K562 (cell line): ENCODE measurements at regions not wholly inside any gene's neighbourhood (a gene's known extent, or its start where the extent isn't known, plus 50 kb on each side); places are given as distances from the start of the nearest gene placed in this dataset.

Experiments used
- ELF4 ChIP-seq: fragments of 450-650 bp; formaldehyde crosslinking; IDR thresholded peaks from 2 replicates; pipeline ENCODE4 v1.4.0; 2022; ENCODE audit warnings: missing genetic modification characterization
- HDAC6 ChIP-seq: IDR thresholded peaks from 2 replicates; pipeline ENCODE4 v1.6.1; 2012; ENCODE audit warnings: low read depth, mild to moderate bottlenecking, control low read depth, inconsistent platforms, low read length, moderate library complexity
- MCM2 ChIP-seq: fragments of 450-650 bp; IDR thresholded peaks from 2 replicates; pipeline ENCODE4 v1.6.1; 2017; ENCODE audit warnings: low read depth, mild to moderate bottlenecking
- NCOR1 ChIP-seq: fragments of 450-650 bp; IDR thresholded peaks from 2 replicates; pipeline ENCODE4 v1.6.1; 2016; ENCODE audit warnings: mild to moderate bottlenecking, moderate library complexity
- OTX1 ChIP-seq: fragments of 450-650 bp; formaldehyde crosslinking; IDR thresholded peaks from 2 replicates; pipeline ENCODE4 v1.4.0; 2022; ENCODE audit warnings: mild to moderate bottlenecking
- PRMT5 ChIP-seq: sonication (generic); formaldehyde crosslinking; IDR thresholded peaks from 2 replicates; pipeline ENCODE4 v1.5.0; 2020; ENCODE audit warnings: missing genetic modification reagents
- RBM34 ChIP-seq: fragments of 200-400 bp; formaldehyde crosslinking; IDR thresholded peaks from 2 replicates; pipeline ENCODE4 v1.6.1; 2018; ENCODE audit warnings: low read length, borderline replicate concordance; ENCODE audit not compliant: insufficient read depth
- SREBF1 ChIP-seq: fragments of 150-350 bp; IDR thresholded peaks from 2 replicates; pipeline ENCODE4 v1.6.1; 2014; ENCODE audit warnings: antibody characterized with exemption, low read depth, low read length, borderline replicate concordance
- SUPT5H ChIP-seq: fragments of 450-650 bp; IDR thresholded peaks from 2 replicates; pipeline ENCODE4 v1.6.1; 2016
- TF ChIP-seq, protein P1 (sequence below): fragments of 200-400 bp; formaldehyde crosslinking; IDR thresholded peaks from 2 replicates; pipeline ENCODE4 v1.6.1; 2017; ENCODE audit warnings: mild to moderate bottlenecking, low read depth, low read length, moderate library complexity
- TF ChIP-seq, protein P2 (sequence below): fragments of 450-650 bp; IDR thresholded peaks from 2 replicates; pipeline ENCODE4 v1.6.1; 2016
- TF ChIP-seq, protein P3 (sequence below): fragments of 450-650 bp; IDR thresholded peaks from 2 replicates; pipeline ENCODE4 v1.6.1; 2016; ENCODE audit warnings: low read depth
- TF ChIP-seq, protein P4 (sequence below), 3 experiments: IDR thresholded peaks in 2 of 3; conservative IDR thresholded peaks in 1 of 3; 2 replicates each; pipeline ENCODE4 v1.5.1; 2011 to 2012; ENCODE audit warnings: low read length in 3 of 3, mild to moderate bottlenecking in 3 of 3, control low read depth in 2 of 3, improper control_type of control experiment in 1 of 3, inconsistent platforms in 1 of 3, low read depth in 1 of 3, mixed read lengths in 1 of 3, moderate library complexity in 1 of 3; ENCODE audit not compliant: insufficient read depth in 2 of 3

DNA sequence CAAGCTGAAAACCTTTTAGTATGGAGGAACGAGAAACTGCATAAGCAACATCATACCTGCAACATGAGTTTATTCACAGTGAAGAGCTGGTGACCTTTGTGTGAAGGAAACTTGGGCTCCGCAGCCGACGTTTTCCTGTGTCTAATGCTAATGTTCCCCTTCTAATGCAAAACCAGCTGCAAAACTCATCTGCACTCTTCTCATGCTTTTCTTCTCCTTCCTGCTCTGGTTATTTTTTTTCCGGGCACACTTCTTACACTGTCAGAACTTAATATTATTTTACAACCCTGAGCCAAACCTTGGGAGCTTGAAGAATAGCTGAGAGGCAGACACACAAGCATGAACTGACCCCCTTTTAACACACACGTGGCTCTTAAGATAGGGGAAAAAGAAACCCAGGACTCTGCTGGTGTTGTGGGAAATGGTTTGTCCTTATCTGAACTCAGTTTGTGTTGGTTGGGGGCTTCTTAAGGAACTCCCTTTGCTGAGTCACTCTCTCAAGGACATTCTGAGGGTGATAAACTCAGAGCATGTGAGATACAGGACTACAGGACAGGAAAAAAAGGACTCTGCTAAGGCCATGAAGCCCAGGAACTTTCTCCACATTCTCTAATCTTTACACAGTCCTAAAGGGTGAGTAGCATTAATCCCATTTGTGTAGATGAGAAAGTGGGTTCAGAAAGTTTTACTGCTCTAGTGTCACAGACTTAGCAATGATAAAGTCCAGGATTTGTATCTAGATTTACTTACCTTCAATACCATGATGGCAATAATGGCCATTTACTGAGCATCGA lies 439.3 kb upstream of the TRIB2 start (continued):
- TF ChIP-seq, protein P1, sequence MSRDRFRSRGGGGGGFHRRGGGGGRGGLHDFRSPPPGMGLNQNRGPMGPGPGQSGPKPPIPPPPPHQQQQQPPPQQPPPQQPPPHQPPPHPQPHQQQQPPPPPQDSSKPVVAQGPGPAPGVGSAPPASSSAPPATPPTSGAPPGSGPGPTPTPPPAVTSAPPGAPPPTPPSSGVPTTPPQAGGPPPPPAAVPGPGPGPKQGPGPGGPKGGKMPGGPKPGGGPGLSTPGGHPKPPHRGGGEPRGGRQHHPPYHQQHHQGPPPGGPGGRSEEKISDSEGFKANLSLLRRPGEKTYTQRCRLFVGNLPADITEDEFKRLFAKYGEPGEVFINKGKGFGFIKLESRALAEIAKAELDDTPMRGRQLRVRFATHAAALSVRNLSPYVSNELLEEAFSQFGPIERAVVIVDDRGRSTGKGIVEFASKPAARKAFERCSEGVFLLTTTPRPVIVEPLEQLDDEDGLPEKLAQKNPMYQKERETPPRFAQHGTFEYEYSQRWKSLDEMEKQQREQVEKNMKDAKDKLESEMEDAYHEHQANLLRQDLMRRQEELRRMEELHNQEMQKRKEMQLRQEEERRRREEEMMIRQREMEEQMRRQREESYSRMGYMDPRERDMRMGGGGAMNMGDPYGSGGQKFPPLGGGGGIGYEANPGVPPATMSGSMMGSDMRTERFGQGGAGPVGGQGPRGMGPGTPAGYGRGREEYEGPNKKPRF, result no peak
- TF ChIP-seq, protein P2, sequence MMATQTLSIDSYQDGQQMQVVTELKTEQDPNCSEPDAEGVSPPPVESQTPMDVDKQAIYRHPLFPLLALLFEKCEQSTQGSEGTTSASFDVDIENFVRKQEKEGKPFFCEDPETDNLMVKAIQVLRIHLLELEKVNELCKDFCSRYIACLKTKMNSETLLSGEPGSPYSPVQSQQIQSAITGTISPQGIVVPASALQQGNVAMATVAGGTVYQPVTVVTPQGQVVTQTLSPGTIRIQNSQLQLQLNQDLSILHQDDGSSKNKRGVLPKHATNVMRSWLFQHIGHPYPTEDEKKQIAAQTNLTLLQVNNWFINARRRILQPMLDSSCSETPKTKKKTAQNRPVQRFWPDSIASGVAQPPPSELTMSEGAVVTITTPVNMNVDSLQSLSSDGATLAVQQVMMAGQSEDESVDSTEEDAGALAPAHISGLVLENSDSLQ, result no peak
- TF ChIP-seq MCM2 (no peak), SREBF1 (no peak), SUPT5H (peak; percentile 80), NCOR1 (peak; percentile 88), PRMT5 (CRISPR knock-in tag) (no peak), RBM34 (no peak), HDAC6 (no peak), OTX1 (CRISPR knock-in tag) (0 out of 2 replicates have a peak, but pooled peaks have one; percentile 11), ELF4 (0 out of 2 replicates have a peak, but pooled peaks have one; percentile 32)
- TF ChIP-seq, protein P3, sequence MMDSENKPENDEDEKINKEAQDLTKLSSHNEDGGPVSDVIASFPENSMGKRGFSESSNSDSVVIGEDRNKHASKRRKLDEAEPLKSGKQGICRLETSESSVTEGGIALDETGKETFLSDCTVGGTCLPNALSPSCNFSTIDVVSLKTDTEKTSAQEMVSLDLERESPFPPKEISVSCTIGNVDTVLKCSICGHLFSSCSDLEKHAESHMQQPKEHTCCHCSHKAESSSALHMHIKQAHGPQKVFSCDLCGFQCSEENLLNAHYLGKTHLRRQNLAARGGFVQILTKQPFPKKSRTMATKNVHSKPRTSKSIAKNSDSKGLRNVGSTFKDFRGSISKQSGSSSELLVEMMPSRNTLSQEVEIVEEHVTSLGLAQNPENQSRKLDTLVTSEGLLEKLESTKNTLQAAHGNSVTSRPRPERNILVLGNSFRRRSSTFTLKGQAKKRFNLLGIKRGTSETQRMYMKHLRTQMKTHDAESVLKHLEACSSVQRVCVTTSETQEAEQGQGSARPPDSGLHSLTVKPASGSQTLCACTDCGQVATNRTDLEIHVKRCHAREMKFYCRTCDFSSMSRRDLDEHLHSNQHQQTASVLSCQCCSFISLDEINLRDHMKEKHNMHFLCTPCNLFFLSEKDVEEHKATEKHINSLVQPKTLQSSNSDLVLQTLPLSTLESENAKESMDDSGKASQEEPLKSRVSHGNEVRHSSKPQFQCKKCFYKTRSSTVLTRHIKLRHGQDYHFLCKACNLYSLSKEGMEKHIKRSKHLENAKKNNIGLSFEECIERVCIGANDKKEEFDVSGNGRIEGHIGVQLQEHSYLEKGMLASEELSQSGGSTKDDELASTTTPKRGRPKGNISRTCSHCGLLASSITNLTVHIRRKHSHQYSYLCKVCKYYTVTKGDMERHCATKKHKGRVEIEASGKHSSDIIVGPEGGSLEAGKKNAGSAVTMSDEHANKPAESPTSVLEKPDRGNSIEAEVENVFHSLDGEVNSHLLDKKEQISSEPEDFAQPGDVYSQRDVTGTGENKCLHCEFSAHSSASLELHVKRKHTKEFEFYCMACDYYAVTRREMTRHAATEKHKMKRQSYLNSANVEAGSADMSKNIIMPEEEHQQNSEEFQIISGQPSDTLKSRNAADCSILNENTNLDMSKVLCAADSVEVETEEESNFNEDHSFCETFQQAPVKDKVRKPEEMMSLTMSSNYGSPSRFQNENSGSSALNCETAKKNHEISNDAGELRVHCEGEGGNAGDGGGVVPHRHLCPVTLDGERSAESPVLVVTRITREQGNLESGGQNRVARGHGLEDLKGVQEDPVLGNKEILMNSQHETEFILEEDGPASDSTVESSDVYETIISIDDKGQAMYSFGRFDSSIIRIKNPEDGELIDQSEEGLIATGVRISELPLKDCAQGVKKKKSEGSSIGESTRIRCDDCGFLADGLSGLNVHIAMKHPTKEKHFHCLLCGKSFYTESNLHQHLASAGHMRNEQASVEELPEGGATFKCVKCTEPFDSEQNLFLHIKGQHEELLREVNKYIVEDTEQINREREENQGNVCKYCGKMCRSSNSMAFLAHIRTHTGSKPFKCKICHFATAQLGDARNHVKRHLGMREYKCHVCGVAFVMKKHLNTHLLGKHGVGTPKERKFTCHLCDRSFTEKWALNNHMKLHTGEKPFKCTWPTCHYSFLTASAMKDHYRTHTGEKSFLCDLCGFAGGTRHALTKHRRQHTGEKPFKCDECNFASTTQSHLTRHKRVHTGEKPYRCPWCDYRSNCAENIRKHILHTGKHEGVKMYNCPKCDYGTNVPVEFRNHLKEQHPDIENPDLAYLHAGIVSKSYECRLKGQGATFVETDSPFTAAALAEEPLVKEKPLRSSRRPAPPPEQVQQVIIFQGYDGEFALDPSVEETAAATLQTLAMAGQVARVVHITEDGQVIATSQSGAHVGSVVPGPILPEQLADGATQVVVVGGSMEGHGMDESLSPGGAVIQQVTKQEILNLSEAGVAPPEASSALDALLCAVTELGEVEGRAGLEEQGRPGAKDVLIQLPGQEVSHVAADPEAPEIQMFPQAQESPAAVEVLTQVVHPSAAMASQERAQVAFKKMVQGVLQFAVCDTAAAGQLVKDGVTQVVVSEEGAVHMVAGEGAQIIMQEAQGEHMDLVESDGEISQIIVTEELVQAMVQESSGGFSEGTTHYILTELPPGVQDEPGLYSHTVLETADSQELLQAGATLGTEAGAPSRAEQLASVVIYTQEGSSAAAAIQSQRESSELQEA, result no peak
- TF ChIP-seq, protein P4, sequence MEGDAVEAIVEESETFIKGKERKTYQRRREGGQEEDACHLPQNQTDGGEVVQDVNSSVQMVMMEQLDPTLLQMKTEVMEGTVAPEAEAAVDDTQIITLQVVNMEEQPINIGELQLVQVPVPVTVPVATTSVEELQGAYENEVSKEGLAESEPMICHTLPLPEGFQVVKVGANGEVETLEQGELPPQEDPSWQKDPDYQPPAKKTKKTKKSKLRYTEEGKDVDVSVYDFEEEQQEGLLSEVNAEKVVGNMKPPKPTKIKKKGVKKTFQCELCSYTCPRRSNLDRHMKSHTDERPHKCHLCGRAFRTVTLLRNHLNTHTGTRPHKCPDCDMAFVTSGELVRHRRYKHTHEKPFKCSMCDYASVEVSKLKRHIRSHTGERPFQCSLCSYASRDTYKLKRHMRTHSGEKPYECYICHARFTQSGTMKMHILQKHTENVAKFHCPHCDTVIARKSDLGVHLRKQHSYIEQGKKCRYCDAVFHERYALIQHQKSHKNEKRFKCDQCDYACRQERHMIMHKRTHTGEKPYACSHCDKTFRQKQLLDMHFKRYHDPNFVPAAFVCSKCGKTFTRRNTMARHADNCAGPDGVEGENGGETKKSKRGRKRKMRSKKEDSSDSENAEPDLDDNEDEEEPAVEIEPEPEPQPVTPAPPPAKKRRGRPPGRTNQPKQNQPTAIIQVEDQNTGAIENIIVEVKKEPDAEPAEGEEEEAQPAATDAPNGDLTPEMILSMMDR (IDR thresholded peaks at IDR 0.05 in 2 of 3, conservative IDR thresholded peaks at IDR 0.05 in 1 of 3; ENCODE audit: insufficient read depth in 2 of 3, low read depth in 1 of 3, low read length in 3 of 3), result no peak
